ENCODE measurements at regions not wholly inside any gene's neighbourhood (a gene's known extent, or its start where the extent isn't known, plus 50 kb on each side); places are given as distances from the start of the nearest gene placed in this dataset.

DNA sequence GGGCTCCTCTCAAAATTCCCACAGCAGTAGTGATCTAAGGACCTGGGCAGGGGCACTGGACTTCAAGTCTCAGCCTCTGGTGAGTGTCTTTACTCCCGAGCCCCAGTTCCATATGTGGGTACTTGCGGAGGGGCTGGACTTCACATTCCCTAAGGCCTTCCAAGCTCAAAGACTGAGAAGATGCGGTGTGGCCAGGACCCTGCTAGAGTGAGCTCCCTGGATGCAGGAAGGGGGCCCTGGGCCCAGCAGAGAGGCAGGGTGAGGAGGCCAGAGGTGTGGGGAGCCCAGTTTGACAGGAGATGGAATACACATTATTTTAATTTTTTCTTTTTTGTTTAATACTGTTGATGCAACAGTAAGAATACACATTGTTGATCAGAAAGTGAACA, 83.7 kb downstream of the IGLL1 start:
- H4K20me1 ChIP-seq (ENCODE audit: insufficient read depth) = no peaks in the 10 kb centered on the region
- no peak for TF ChIP-seq CTCF (conservative IDR thresholded peaks at IDR 0.05; ENCODE audit: low read depth, low read length)
- no peak overlapping the region for H2AFZ ChIP-seq (ENCODE audit: low read depth)
- H3K27me3 ChIP-seq (ENCODE audit: insufficient read depth, low read depth) = no peaks in the 10 kb centered on the region
- no peaks in the 10 kb centered on the region for H3K36me3 ChIP-seq (ENCODE audit: insufficient read depth)
- no peak overlapping the region for H3K9ac ChIP-seq
- no peak overlapping the region for H3K4me3 ChIP-seq (IDR thresholded peaks at IDR 0.05; ENCODE audit: insufficient read depth, low read depth, low read length)
- H3K4me1 ChIP-seq (ENCODE audit: low read depth, poor library complexity, severe bottlenecking) = no peaks in the 10 kb centered on the region
- H3K4me2 ChIP-seq = no peak overlapping the region
- no peak overlapping the region for H3K27ac ChIP-seq
- H3K79me2 ChIP-seq (ENCODE audit: insufficient read depth, low read depth) = no peaks in the 10 kb centered on the region

GRCh38 chr22:23495614-23496444, 84.3 kb downstream of the IGLL1 start:
- Histone ChIP-seq H3K4me3 (IDR thresholded peaks at IDR 0.05; ENCODE audit: insufficient read depth, low read depth, low read length) (no peak overlapping the region), H3K4me1 (ENCODE audit: low read depth, poor library complexity, severe bottlenecking) (no peaks in the 10 kb centered on the region), H3K27me3 (ENCODE audit: insufficient read depth, low read depth) (no peaks in the 10 kb centered on the region), H3K4me2 (no peak overlapping the region), H4K20me1 (ENCODE audit: insufficient read depth) (no peaks in the 10 kb centered on the region), H3K79me2 (ENCODE audit: insufficient read depth, low read depth) (no peaks in the 10 kb centered on the region), H3K9ac (no peak overlapping the region), H3K27ac (no peak overlapping the region), H3K36me3 (ENCODE audit: insufficient read depth) (no peaks in the 10 kb centered on the region), H2AFZ (ENCODE audit: low read depth) (no peak overlapping the region)
- TF ChIP-seq CTCF (conservative IDR thresholded peaks at IDR 0.05; ENCODE audit: low read depth, low read length) = no peak

GRCh38 chr22:23494930-23495266, 85.2 kb downstream of the IGLL1 start:
- H3K27me3 ChIP-seq (ENCODE audit: insufficient read depth, low read depth) = no peaks in the 10 kb centered on the region
- H3K4me3 ChIP-seq (IDR thresholded peaks at IDR 0.05; ENCODE audit: insufficient read depth, low read depth, low read length) = no peak overlapping the region
- no peaks in the 10 kb centered on the region for H4K20me1 ChIP-seq (ENCODE audit: insufficient read depth)
- H3K36me3 ChIP-seq (ENCODE audit: insufficient read depth) = no peaks in the 10 kb centered on the region
- H3K9ac ChIP-seq = no peak overlapping the region
- no peaks in the 10 kb centered on the region for H3K4me1 ChIP-seq (ENCODE audit: low read depth, poor library complexity, severe bottlenecking)
- H3K79me2 ChIP-seq (ENCODE audit: insufficient read depth, low read depth) = no peaks in the 10 kb centered on the region
- H3K4me2 ChIP-seq = no peak overlapping the region
- H2AFZ ChIP-seq (ENCODE audit: low read depth) = no peak overlapping the region
- no peak for TF ChIP-seq CTCF (conservative IDR thresholded peaks at IDR 0.05; ENCODE audit: low read depth, low read length)
- H3K27ac ChIP-seq = no peak overlapping the region

- H3K4me2 ChIP-seq = no peak overlapping the region
- no peaks in the 10 kb centered on the region for H3K27me3 ChIP-seq (ENCODE audit: insufficient read depth, low read depth)
Measured at GRCh38 chr22:23485490-23485889, 94.6 kb downstream of the IGLL1 start.

More at GRCh38 chr22:23485490-23485889, 94.6 kb downstream of the IGLL1 start:
- no peaks in the 10 kb centered on the region for H3K36me3 ChIP-seq (ENCODE audit: insufficient read depth)
- no peak overlapping the region for H3K4me3 ChIP-seq (IDR thresholded peaks at IDR 0.05; ENCODE audit: insufficient read depth, low read depth, low read length)
- no peaks in the 10 kb centered on the region for H3K79me2 ChIP-seq (ENCODE audit: insufficient read depth, low read depth)
- no peak for TF ChIP-seq CTCF (conservative IDR thresholded peaks at IDR 0.05; ENCODE audit: low read depth, low read length)
- H4K20me1 ChIP-seq (ENCODE audit: insufficient read depth) = no peaks in the 10 kb centered on the region
- H3K27ac ChIP-seq = no peak overlapping the region
- no peaks in the 10 kb centered on the region for H3K4me1 ChIP-seq (ENCODE audit: low read depth, poor library complexity, severe bottlenecking)
- H2AFZ ChIP-seq (ENCODE audit: low read depth) = no peak overlapping the region
- no peak overlapping the region for H3K9ac ChIP-seq
